T-cell (primary cell): ENCODE measurements at regions not wholly inside any gene's neighbourhood (a gene's known extent, or its start where the extent isn't known, plus 50 kb on each side); places are given as distances from the start of the nearest gene placed in this dataset.

Experiments
- ATAC-seq, 4 experiments: fragments of 200-7000 bp in 3 of 4; fragments of 150-1000 bp in 1 of 4; cut with Tn5 transposase; replicated peaks in 1 of 4; 1 replicate in 3 of 4; 2 replicates in 1 of 4; pipeline ENCODE4 v1.10.0; 2021; ENCODE audit warnings: moderate library complexity in 3 of 4, mild to moderate bottlenecking in 2 of 4, moderate number of reproducible peaks in 1 of 4
- CTCF ChIA-PET, 2 donors: fragments of 300-600 bp; sonication (Branson Sonifier 250); formaldehyde crosslinking; loops; one replicate each; lab custom pipeline; 2022; ENCODE audit warnings: antibody characterized with exemption in 2 of 2; lab: Charles Lee
- POLR2A ChIA-PET, 2 donors: fragments of 300-600 bp; sonication (Branson Sonifier 250); formaldehyde crosslinking; loops; one replicate each; lab custom pipeline; 2022; ENCODE audit warnings: antibody characterized with exemption in 2 of 2; lab: Charles Lee
- DNase-seq, 35 experiments: peaks; one replicate each; pipeline versions ENCODE4 v3.0.0 to v3.0.0-alpha.2; 2013 to 2023
- H3K27ac ChIP-seq: one replicate; pipeline ENCODE4 v1.5.1; 2013; ENCODE audit warnings: low read length
- H3K27me3 ChIP-seq, 2 experiments: replicated peaks in 1 of 2; 1 replicate in 1 of 2; 2 replicates in 1 of 2; pipeline versions ENCODE4 v1.6.1 to v1.7.0; 2013; ENCODE audit warnings: low read length in 1 of 2, mixed read lengths in 1 of 2; ENCODE audit not compliant: control insufficient read depth in 2 of 2, insufficient read depth in 2 of 2; ENCODE audit errors: extremely low read depth in 1 of 2
- H3K36me3 ChIP-seq, 2 donors: 1 replicate in 1 of 2; 2 replicates in 1 of 2; pipeline versions ENCODE4 v1.6.1 to v1.7.0; 2013; ENCODE audit warnings: low read length in 1 of 2; ENCODE audit not compliant: control insufficient read depth in 2 of 2, insufficient read depth in 1 of 2; ENCODE audit errors: extremely low read depth in 1 of 2
- H3K4me1 ChIP-seq, 2 experiments: 1 replicate in 1 of 2; 2 replicates in 1 of 2; pipeline versions ENCODE4 v1.6.1 to v1.7.0; 2013; ENCODE audit warnings: low read length in 2 of 2, mixed read lengths in 1 of 2; ENCODE audit not compliant: insufficient read depth in 2 of 2, control insufficient read depth in 1 of 2; ENCODE audit errors: extremely low read depth in 1 of 2
- H3K4me3 ChIP-seq, 2 donors: 1 replicate in 1 of 2; 2 replicates in 1 of 2; pipeline versions ENCODE4 v1.5.1 to v1.7.0; 2013; ENCODE audit warnings: mild to moderate bottlenecking in 2 of 2, low read length in 1 of 2, moderate library complexity in 1 of 2; ENCODE audit not compliant: control insufficient read depth in 1 of 2; ENCODE audit errors: extremely low read depth in 1 of 2
- H3K9me3 ChIP-seq: 2 replicates; pipeline ENCODE4 v1.7.0; 2013
- H3K27ac Mint-ChIP-seq, 2 donors: one replicate each; pipeline ENCODE4 v1.8.0; 2020 to 2021; ENCODE audit warnings: mild to moderate bottlenecking in 2 of 2, mixed read lengths in 2 of 2
- H3K27me3 Mint-ChIP-seq, 2 donors: one replicate each; pipeline ENCODE4 v1.8.0; 2021 to 2022; ENCODE audit warnings: mixed read lengths in 2 of 2
- H3K36me3 Mint-ChIP-seq: one replicate; pipeline ENCODE4 v1.8.0; 2021; ENCODE audit warnings: mixed read lengths
- H3K4me1 Mint-ChIP-seq, 3 donors: one replicate each; pipeline ENCODE4 v1.8.0; 2020 to 2022; ENCODE audit warnings: mixed read lengths in 3 of 3, mild to moderate bottlenecking in 1 of 3
- H3K4me3 Mint-ChIP-seq, 3 donors: one replicate each; pipeline ENCODE4 v1.8.0; 2020 to 2022; ENCODE audit warnings: mild to moderate bottlenecking in 3 of 3, mixed read lengths in 3 of 3, moderate library complexity in 3 of 3
- H3K9me3 Mint-ChIP-seq, 3 donors: one replicate each; pipeline ENCODE4 v1.8.0; 2020 to 2022; ENCODE audit warnings: mixed read lengths in 3 of 3
- WGBS: methylation state at CpG from one replicate; pipeline ENCODE4 v1.1.5; 2013; ENCODE audit warnings: missing lambda C conversion rate; ENCODE audit not compliant: insufficient coverage; 5-methylcytosine and 5-hydroxymethylcytosine counted together

- no peak overlapping the region for H3K27ac ChIP-seq
- no peaks in the 10 kb centered on the region for H3K36me3 ChIP-seq
- Mint-ChIP-seq H3K4me1 (no peaks in the 10 kb centered on the region), H3K36me3 (no peaks in the 10 kb centered on the region), H3K4me3 (no peak overlapping the region), H3K27ac (no peak overlapping the region), H3K27me3 (no peaks in the 10 kb centered on the region), H3K9me3 (peaks cover 5 to 20% (median 10%) of the 10 kb centered on the region in 3 donors)
- CTCF ChIA-PET: no interaction called here
- no peaks in the 10 kb centered on the region for H3K9me3 ChIP-seq
- ATAC-seq (no peak), DNase-seq (no peak)
- no peaks in the 10 kb centered on the region for H3K27me3 ChIP-seq
- 71% methylated on average over 3 of the region's 4 CpGs for WGBS
- H3K4me3 ChIP-seq: no peak overlapping the region
- H3K4me1 ChIP-seq: no peaks in the 10 kb centered on the region
- POLR2A ChIA-PET: no interaction called here
Measured at GRCh38 chr4:156638925-156639605, 332.5 kb downstream of the PDGFC start.

GRCh38 chr4:156638334-156638733 lies 333.3 kb downstream of the PDGFC start:
- POLR2A ChIA-PET: no interaction called here
- no peak for ATAC-seq
- H3K9me3 ChIP-seq: no peaks in the 10 kb centered on the region
- H3K9me3 Mint-ChIP-seq: peaks cover 5 to 20% (median 10%) of the 10 kb centered on the region in 3 donors
- H3K27ac Mint-ChIP-seq: no peak overlapping the region
- no peaks in the 10 kb centered on the region for H3K36me3 Mint-ChIP-seq
- WGBS: 65% methylated on average over 2 of the region's 5 CpGs
- no peaks in the 10 kb centered on the region for H3K27me3 ChIP-seq
- H3K36me3 ChIP-seq: no peaks in the 10 kb centered on the region
- no peak overlapping the region for H3K4me3 ChIP-seq
- no peaks in the 10 kb centered on the region for H3K4me1 Mint-ChIP-seq
- no peak overlapping the region for H3K27ac ChIP-seq
- DNase-seq: no peak
- CTCF ChIA-PET: no interaction called here
- H3K4me1 ChIP-seq: no peaks in the 10 kb centered on the region
- no peaks in the 10 kb centered on the region for H3K27me3 Mint-ChIP-seq
- H3K4me3 Mint-ChIP-seq: no peak overlapping the region

- no CpG with 5 or more reads among the region's 4 CpGs for WGBS
- Histone ChIP-seq H3K27me3 (no peaks in the 10 kb centered on the region), H3K9me3 (no peaks in the 10 kb centered on the region), H3K36me3 (no peaks in the 10 kb centered on the region), H3K4me1 (no peaks in the 10 kb centered on the region), H3K4me3 (no peak overlapping the region), H3K27ac (no peak overlapping the region)
- no peak for DNase-seq
- POLR2A ChIA-PET: no interaction called here
- no peaks in the 10 kb centered on the region for H3K27me3 Mint-ChIP-seq
- CTCF ChIA-PET: no interaction called here
- no peaks in the 10 kb centered on the region for H3K4me1 Mint-ChIP-seq
- no peaks in the 10 kb centered on the region for H3K36me3 Mint-ChIP-seq
- ATAC-seq: no peak
- H3K4me3 Mint-ChIP-seq: no peak overlapping the region
- no peak overlapping the region for H3K27ac Mint-ChIP-seq
- peaks cover 7 to 15% (median 11%) of the 10 kb centered on the region in 3 donors for H3K9me3 Mint-ChIP-seq
Measured at GRCh38 chr4:156636381-156636780, 335.2 kb downstream of the PDGFC start.

- Mint-ChIP-seq H3K4me1 (no peaks in the 10 kb centered on the region), H3K36me3 (no peaks in the 10 kb centered on the region), H3K27ac (no peak overlapping the region), H3K4me3 (no peak overlapping the region), H3K9me3 (peaks cover 7 to 21% (median 16%) of the 10 kb centered on the region in 3 donors), H3K27me3 (no peaks in the 10 kb centered on the region)
- H3K27ac ChIP-seq: no peak overlapping the region
- DNase-seq: no peak
- CTCF ChIA-PET: no interaction called here
- H3K4me3 ChIP-seq: no peak overlapping the region
- H3K36me3 ChIP-seq: no peaks in the 10 kb centered on the region
- H3K9me3 ChIP-seq: no peaks in the 10 kb centered on the region
- no peaks in the 10 kb centered on the region for H3K4me1 ChIP-seq
- ATAC-seq: no peak
- WGBS: no CpG with 5 or more reads among the region's 1 CpG
- POLR2A ChIA-PET: no interaction called here
- no peaks in the 10 kb centered on the region for H3K27me3 ChIP-seq
Measured at GRCh38 chr4:156635051-156635450, 336.5 kb downstream of the PDGFC start.

GRCh38 chr4:156634612-156635011 lies 337.0 kb downstream of the PDGFC start:
- no peaks in the 10 kb centered on the region for H3K36me3 ChIP-seq
- WGBS: no CpG with 5 or more reads among the region's 1 CpG
- H3K9me3 Mint-ChIP-seq: peaks cover 10 to 26% (median 19%) of the 10 kb centered on the region in 3 donors

GRCh38 chr4:156633847-156634246 lies 337.8 kb downstream of the PDGFC start:
- H3K4me1 Mint-ChIP-seq: no peaks in the 10 kb centered on the region

More at GRCh38 chr4:156634612-156635011, 337.0 kb downstream of the PDGFC start:
- ChIA-PET CTCF (no interaction called here), POLR2A (no interaction called here)
- Histone ChIP-seq H3K27ac (no peak overlapping the region), H3K4me3 (no peak overlapping the region), H3K9me3 (no peaks in the 10 kb centered on the region), H3K27me3 (no peaks in the 10 kb centered on the region), H3K4me1 (no peaks in the 10 kb centered on the region)
- H3K4me1 Mint-ChIP-seq: no peaks in the 10 kb centered on the region
- DNase-seq (no peak), ATAC-seq (no peak)
- no peak overlapping the region for H3K27ac Mint-ChIP-seq
- no peaks in the 10 kb centered on the region for H3K36me3 Mint-ChIP-seq
- no peak overlapping the region for H3K4me3 Mint-ChIP-seq
- H3K27me3 Mint-ChIP-seq: no peaks in the 10 kb centered on the region

More at GRCh38 chr4:156633847-156634246, 337.8 kb downstream of the PDGFC start:
- ATAC-seq (no peak), DNase-seq (no peak)
- 93% methylated on average over 2 of the region's 5 CpGs for WGBS
- ChIA-PET CTCF (no interaction called here), POLR2A (no interaction called here)
- H3K36me3 Mint-ChIP-seq: no peaks in the 10 kb centered on the region
- Histone ChIP-seq H3K27ac (no peak overlapping the region), H3K27me3 (no peaks in the 10 kb centered on the region), H3K4me1 (no peaks in the 10 kb centered on the region), H3K4me3 (no peak overlapping the region), H3K9me3 (no peaks in the 10 kb centered on the region), H3K36me3 (no peaks in the 10 kb centered on the region)
- no peak overlapping the region for H3K27ac Mint-ChIP-seq
- H3K27me3 Mint-ChIP-seq: no peaks in the 10 kb centered on the region
- peaks cover 8 to 30% (median 19%) of the 10 kb centered on the region in 3 donors for H3K9me3 Mint-ChIP-seq
- H3K4me3 Mint-ChIP-seq: no peak overlapping the region
